IPS DF 6.9 (cell line): ENCODE measurements at regions not wholly inside any gene's neighbourhood (a gene's known extent, or its start where the extent isn't known, plus 50 kb on each side); places are given as distances from the start of the nearest gene placed in this dataset.

Source experiments
- DNase-seq: peaks from one replicate; pipeline ENCODE4 v3.0.0-alpha.2; 2013; ENCODE audit warnings: low read depth, low spot score
- H3K27ac ChIP-seq: one replicate; pipeline ENCODE4 v1.5.1; 2013; ENCODE audit warnings: low read length, control low read depth
- H3K27me3 ChIP-seq: 2 replicates; pipeline ENCODE4 v1.6.1; 2013; ENCODE audit warnings: mild to moderate bottlenecking, low read length; ENCODE audit not compliant: control insufficient read depth, insufficient read depth
- H3K36me3 ChIP-seq: 2 replicates; pipeline ENCODE4 v1.6.1; 2013; ENCODE audit warnings: low read length; ENCODE audit not compliant: control insufficient read depth, insufficient read depth
- H3K4me1 ChIP-seq: 2 replicates; pipeline ENCODE4 v1.6.1; 2013; ENCODE audit warnings: low read length; ENCODE audit not compliant: control insufficient read depth, insufficient read depth
- H3K4me3 ChIP-seq: 2 replicates; pipeline ENCODE4 v1.5.1; 2013; ENCODE audit warnings: mild to moderate bottlenecking, low read length
- H3K9me3 ChIP-seq: 2 replicates; pipeline ENCODE4 v1.6.1; 2013; ENCODE audit warnings: low read length, inconsistent platforms; ENCODE audit not compliant: control insufficient read depth, insufficient read depth
- WGBS: extraction: QIAGEN DNeasy Blood & Tissue Kit; methylation state at CpG from one replicate; pipeline ENCODE4 v1.1.7; 2013; ENCODE audit warnings: mixed read lengths, missing lambda C conversion rate; ENCODE audit not compliant: insufficient read length, insufficient coverage; 5-methylcytosine and 5-hydroxymethylcytosine counted together

DNA sequence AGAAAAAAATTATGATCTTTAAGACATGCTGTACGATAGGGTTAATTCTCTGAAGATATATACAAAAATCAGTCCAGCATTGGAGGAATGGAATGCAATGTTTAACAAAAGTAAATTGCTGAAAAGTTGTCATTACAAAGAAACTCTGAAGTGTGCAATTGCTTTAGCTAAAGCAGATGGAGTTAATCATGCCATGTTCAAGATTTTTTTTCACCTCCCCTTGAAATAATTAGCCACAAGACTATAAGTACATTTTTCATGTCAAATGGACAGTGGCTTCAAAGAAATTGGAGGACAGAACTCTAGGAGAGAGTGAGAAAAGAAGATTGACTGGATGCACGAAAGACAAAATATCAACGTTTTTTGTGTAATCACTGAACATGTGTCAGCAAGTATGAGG, 63.1 kb upstream of the MEOX2 start:
- DNase-seq, result no peak
- no peaks in the 10 kb centered on the region for H3K27me3 ChIP-seq
- no peak overlapping the region for H3K27ac ChIP-seq
- no peak overlapping the region for H3K4me3 ChIP-seq
- H3K4me1 ChIP-seq, result no peaks in the 10 kb centered on the region
- WGBS, result no CpG with 5 or more reads among the region's 3 CpGs
- H3K36me3 ChIP-seq, result no peaks in the 10 kb centered on the region
- H3K9me3 ChIP-seq, result no peaks in the 10 kb centered on the region

DNA sequence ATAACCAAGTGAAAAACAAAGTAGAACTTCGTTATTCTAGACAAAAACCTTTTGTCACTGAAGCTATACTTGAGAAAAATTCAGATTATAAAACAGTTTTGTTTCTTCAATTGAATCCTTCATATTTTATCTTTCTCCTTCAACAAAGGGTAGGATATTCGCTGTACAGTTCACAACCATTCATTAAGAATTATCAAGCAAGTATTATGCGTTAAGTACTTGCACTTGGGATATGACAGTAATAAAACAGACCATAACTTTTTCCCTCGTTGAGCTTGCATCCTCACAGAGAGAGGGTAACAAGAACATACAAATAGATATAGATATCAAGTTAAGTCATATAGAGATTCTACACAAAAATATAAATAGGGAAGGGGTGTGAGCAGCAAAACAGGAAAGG, 61.2 kb upstream of the MEOX2 start:
- Histone ChIP-seq H3K4me3 (no peak overlapping the region), H3K36me3 (no peaks in the 10 kb centered on the region), H3K4me1 (no peaks in the 10 kb centered on the region), H3K27me3 (no peaks in the 10 kb centered on the region), H3K27ac (no peak overlapping the region), H3K9me3 (no peaks in the 10 kb centered on the region)
- DNase-seq, result no peak
- WGBS, result no CpG with 5 or more reads among the region's 4 CpGs

DNA sequence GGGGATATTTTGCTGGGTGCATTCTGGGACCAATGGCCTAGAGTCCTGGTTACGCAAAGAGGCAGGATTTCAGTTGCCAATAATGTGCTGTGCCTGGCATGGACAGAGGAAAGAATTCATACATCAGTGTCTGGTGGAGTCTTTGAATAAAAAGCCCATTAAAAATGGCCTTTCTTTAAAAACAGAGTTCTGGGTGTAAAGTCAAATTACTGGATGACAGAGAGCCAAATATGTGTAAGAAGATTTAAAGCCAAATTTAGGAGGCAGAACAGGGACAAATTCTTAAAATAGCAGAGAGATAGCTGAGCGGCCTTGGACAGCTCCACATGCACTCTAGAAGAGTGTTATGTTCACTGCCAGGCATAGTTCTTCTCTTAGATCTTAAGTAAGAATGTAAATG, 60.8 kb upstream of the MEOX2 start:
- DNase-seq, result no peak
- no CpG with 5 or more reads among the region's 2 CpGs for WGBS

DNA sequence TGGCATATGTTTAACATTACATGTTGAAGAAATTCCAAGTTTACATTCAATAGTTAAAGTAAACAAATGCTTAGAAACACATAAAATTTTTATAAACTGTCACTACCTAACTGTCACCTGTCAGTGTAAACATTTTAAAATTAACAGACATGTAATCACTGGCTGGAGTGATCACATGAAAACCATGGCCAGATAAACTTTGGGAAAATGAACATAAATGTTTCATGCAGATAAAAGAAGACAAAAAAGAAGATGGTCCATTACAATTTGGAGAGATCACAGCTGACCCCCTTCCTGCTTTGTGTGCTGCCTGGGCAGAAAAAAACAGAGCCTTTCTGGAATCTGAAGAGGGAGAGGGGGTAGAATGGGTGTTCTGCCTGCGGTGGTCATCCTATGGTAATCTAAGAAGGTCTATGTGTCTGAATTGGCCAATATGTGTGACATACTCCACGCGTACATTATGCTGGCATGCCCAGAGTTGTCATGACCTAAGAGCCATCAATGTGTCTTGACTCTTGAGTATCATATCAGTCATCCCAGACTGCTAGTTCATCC, 57.5 kb upstream of the MEOX2 start:
- Histone ChIP-seq H3K4me1 (no peaks in the 10 kb centered on the region), H3K9me3 (no peaks in the 10 kb centered on the region), H3K4me3 (no peak overlapping the region), H3K27ac (no peak overlapping the region), H3K27me3 (no peaks in the 10 kb centered on the region), H3K36me3 (no peaks in the 10 kb centered on the region)
- no CpG with 5 or more reads among the region's 3 CpGs for WGBS
- no peak for DNase-seq

More for the DNA sequence above, 60.8 kb upstream of the MEOX2 start:
- Histone ChIP-seq H3K9me3 (no peaks in the 10 kb centered on the region), H3K4me3 (no peak overlapping the region), H3K36me3 (no peaks in the 10 kb centered on the region), H3K27me3 (no peaks in the 10 kb centered on the region), H3K4me1 (no peaks in the 10 kb centered on the region), H3K27ac (no peak overlapping the region)

DNA sequence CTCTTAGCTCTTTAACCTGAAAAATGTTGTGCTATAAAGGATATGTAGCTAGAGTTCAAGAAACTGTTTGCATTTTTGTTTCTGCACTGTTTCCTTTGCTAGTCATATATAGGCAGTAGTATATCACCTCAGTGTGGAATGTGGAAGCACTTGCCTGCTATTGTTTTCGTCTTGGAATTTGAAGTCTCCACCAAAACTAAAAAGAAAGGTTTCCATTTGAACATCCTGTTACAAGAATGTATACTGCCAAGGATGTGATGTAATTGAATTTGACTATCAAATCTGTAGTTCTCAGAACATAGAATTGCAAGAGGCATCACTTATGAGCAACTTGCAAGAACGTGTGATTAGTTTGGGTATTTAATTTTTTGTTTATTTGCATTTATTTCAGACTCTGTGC, 51.1 kb upstream of the MEOX2 start:
- Histone ChIP-seq H3K27me3 (no peaks in the 10 kb centered on the region), H3K36me3 (no peaks in the 10 kb centered on the region), H3K27ac (no peak overlapping the region), H3K4me1 (no peaks in the 10 kb centered on the region), H3K4me3 (no peak overlapping the region), H3K9me3 (no peaks in the 10 kb centered on the region)
- no peak for DNase-seq
- WGBS, result no CpG with 5 or more reads among the region's 2 CpGs
